ENCODE measurements at regions not wholly inside any gene's neighbourhood (a gene's known extent, or its start where the extent isn't known, plus 50 kb on each side); places are given as distances from the start of the nearest gene placed in this dataset.
"Not testable (repeated sequence)": the region's sequence is repeated elsewhere in the genome, so short reads cannot be mapped to it uniquely, and the experiment has no call there.

GRCh38 chr17:14560325-14560724, 259.4 kb downstream of the HS3ST3B1 start:
- H3K9ac ChIP-seq (replicated peaks in 1 of 4; ENCODE audit: extremely low read depth in 1 of 4, low read depth in 3 of 4, low read length in 3 of 4); H2BK15ac ChIP-seq (ENCODE audit: low read length); H3K79me1 ChIP-seq (ENCODE audit: low read depth, low read length); H3K4me2 ChIP-seq (ENCODE audit: insufficient read depth in 1 of 2, low read depth in 2 of 2, low read length in 2 of 2); H2BK120ac ChIP-seq (replicated peaks; ENCODE audit: low read depth, low read length); H3K9me3 ChIP-seq (ENCODE audit: insufficient read depth in 2 of 2, low read depth in 1 of 2, low read length in 1 of 2); H3K27ac ChIP-seq (ENCODE audit: low read depth, low read length); H3K14ac ChIP-seq (ENCODE audit: insufficient read length); H2BK20ac ChIP-seq (ENCODE audit: low read length); H3K36me3 ChIP-seq (ENCODE audit: control insufficient read depth in 2 of 4, insufficient read depth in 4 of 4, low read length in 3 of 4); H2BK12ac ChIP-seq (ENCODE audit: low read depth, low read length); H3K4ac ChIP-seq (replicated peaks; ENCODE audit: insufficient read length, low read depth, low read length); H3K79me2 ChIP-seq (ENCODE audit: control insufficient read depth in 1 of 2, insufficient read depth in 2 of 2, low read length in 2 of 2); H2AFZ ChIP-seq (ENCODE audit: low read length); H3K18ac ChIP-seq (ENCODE audit: extremely low read depth, low read length); H3K23me2 ChIP-seq (ENCODE audit: low read depth, low read length); H4K5ac ChIP-seq (ENCODE audit: insufficient read length, low read depth, low read length); H3K27me3 ChIP-seq (replicated peaks in 1 of 4; ENCODE audit: control insufficient read depth in 3 of 4, extremely low read depth in 1 of 4, insufficient read depth in 3 of 4, low read length in 3 of 4); H4K91ac ChIP-seq (replicated peaks; ENCODE audit: insufficient read length, low read length); POLR2A ChIA-PET (ENCODE audit: partially characterized antibody); H3K56ac ChIP-seq (replicated peaks; ENCODE audit: insufficient read length, low read depth, low read length); H4K20me1 ChIP-seq (replicated peaks in 1 of 2; ENCODE audit: control insufficient read depth in 1 of 2, insufficient read depth in 2 of 2, low read length in 2 of 2); DNase-seq (ENCODE audit: low read depth in 1 of 2, low spot score in 2 of 2); H3K23ac ChIP-seq (ENCODE audit: insufficient read length); H3K4me3 ChIP-seq (ENCODE audit: extremely low read depth in 1 of 4, insufficient read depth in 2 of 4, low read depth in 3 of 4, low read length in 4 of 4); H2AK5ac ChIP-seq (ENCODE audit: low read depth, low read length); H3K4me1 ChIP-seq (replicated peaks in 1 of 4; ENCODE audit: control insufficient read depth in 3 of 4, insufficient read depth in 4 of 4, low read length in 3 of 4); H2BK5ac ChIP-seq (ENCODE audit: low read depth, low read length); H4K8ac ChIP-seq (ENCODE audit: extremely low read depth, insufficient read depth, low read length); FAIRE-seq: not testable (repeated sequence)
- WGBS, 2 experiments (ENCODE audit: extremely low coverage in 1 of 2, insufficient coverage in 1 of 2, insufficient read length in 1 of 2, insufficient replicate concordance in 2 of 2, low coverage in 1 of 2, low lambda C conversion rate in 2 of 2, missing lambda C conversion rate in 1 of 2): 92% methylated on average over 8 of the region's 8 CpGs; no CpG with 5 or more reads in 1 of the 2 experiments
- CTCF ChIA-PET (ENCODE audit: partially characterized antibody): interaction anchor here (0.6 kb wide), 1 partner anchor 133 kb away, joined by 3 read pairs; no protein-coding TSS in a partner anchor

All from H1 (cell line).